Body of pancreas (tissue), 4 donors: ENCODE measurements at regions not wholly inside any gene's neighbourhood (a gene's known extent, or its start where the extent isn't known, plus 50 kb on each side); places are given as distances from the start of the nearest gene placed in this dataset.

Source experiments
- CTCF ChIP-seq, 7 experiments: fragments of 450-650 bp in 4 of 7; fragments of 200-600 bp in 3 of 7; sonication (generic) in 3 of 7; IDR thresholded peaks; one replicate each; pipeline ENCODE4 v1.5.1; 2016 to 2019; ENCODE audit warnings: antibody characterized with exemption in 7 of 7
- POLR2A ChIP-seq, 3 donors: fragments of 450-650 bp; IDR thresholded peaks; one replicate each; pipeline ENCODE4 v1.6.1; 2016; ENCODE audit warnings: antibody characterized with exemption in 3 of 3, mild to moderate bottlenecking in 2 of 3

GRCh38 chr5:105806596-105806995 is 1864.1 kb downstream of the EFNA5 start:
- TF ChIP-seq CTCF (IDR thresholded peaks at IDR 0.05) (no peak), POLR2A (IDR thresholded peaks at IDR 0.05) (no peak)
